ENCODE measurements at regions not wholly inside any gene's neighbourhood (a gene's known extent, or its start where the extent isn't known, plus 50 kb on each side); places are given as distances from the start of the nearest gene placed in this dataset.

- no peak for TF ChIP-seq POLR2AphosphoS5 (IDR thresholded peaks at IDR 0.05; ENCODE audit: low read depth, low read length)
- TF ChIP-seq POLR2A (IDR thresholded peaks at IDR 0.05; ENCODE audit: low read depth, low read length), result no peak
Observed at GRCh38 chr6:105775095-105775494, 311.0 kb upstream of the PRDM1 start.

Data from GM12891 (cell line).